Spleen (tissue), 7 donors: ENCODE measurements at regions not wholly inside any gene's neighbourhood (a gene's known extent, or its start where the extent isn't known, plus 50 kb on each side); places are given as distances from the start of the nearest gene placed in this dataset.

Experiments used
- POLR2A ChIP-seq, 3 donors: fragments of 450-650 bp; IDR thresholded peaks; one replicate each; pipeline ENCODE4 v1.5.1; 2017; ENCODE audit warnings: antibody characterized with exemption in 3 of 3, mild to moderate bottlenecking in 1 of 3
- TF ChIP-seq, protein P1 (sequence below), 11 experiments: fragments of 200-600 bp in 7 of 11; fragments of 450-650 bp in 4 of 11; sonication (generic) in 4 of 11; IDR thresholded peaks in 8 of 11; conservative IDR thresholded peaks in 3 of 11; 1 replicate in 7 of 11; 2 replicates in 4 of 11; pipeline versions ENCODE4 v1.4.0 to v1.8.0; 2016 to 2021; ENCODE audit warnings: antibody characterized with exemption in 11 of 11, inconsistent platforms in 4 of 11, mild to moderate bottlenecking in 1 of 11
- donor health status: DM: no; HTN: no; CAD: no; lungs with moderate emphysema.
- donor health status: DM: no; HTN: no; CAD: no.
- donor health status: DM: no; HTN: no; CAD: no.

DNA sequence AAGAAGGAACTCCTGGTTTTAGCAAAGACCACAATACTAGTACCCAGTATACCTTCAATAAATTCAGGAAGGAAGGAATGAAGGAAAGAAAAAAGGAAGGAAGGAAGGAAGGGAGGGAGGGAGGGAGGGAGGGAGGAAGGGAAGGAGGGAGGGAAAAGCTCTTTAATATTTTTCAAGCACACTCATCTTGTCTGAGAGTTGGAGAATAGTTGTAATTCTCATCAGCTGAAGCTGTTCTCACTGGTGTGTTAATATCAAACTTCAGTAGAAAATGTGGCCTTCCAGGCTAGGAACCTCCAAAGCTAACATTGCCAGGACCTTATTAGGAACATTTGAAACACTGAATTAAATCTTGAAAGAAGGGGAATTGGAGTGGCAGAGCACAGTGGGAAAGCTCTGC lies 55.2 kb upstream of the CDH5 start:
- TF ChIP-seq, protein P1, sequence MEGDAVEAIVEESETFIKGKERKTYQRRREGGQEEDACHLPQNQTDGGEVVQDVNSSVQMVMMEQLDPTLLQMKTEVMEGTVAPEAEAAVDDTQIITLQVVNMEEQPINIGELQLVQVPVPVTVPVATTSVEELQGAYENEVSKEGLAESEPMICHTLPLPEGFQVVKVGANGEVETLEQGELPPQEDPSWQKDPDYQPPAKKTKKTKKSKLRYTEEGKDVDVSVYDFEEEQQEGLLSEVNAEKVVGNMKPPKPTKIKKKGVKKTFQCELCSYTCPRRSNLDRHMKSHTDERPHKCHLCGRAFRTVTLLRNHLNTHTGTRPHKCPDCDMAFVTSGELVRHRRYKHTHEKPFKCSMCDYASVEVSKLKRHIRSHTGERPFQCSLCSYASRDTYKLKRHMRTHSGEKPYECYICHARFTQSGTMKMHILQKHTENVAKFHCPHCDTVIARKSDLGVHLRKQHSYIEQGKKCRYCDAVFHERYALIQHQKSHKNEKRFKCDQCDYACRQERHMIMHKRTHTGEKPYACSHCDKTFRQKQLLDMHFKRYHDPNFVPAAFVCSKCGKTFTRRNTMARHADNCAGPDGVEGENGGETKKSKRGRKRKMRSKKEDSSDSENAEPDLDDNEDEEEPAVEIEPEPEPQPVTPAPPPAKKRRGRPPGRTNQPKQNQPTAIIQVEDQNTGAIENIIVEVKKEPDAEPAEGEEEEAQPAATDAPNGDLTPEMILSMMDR (IDR thresholded peaks at IDR 0.05 in 8 of 11, conservative IDR thresholded peaks at IDR 0.05 in 3 of 11) = no peak
- no peak for TF ChIP-seq POLR2A (IDR thresholded peaks at IDR 0.05)
